ENCODE measurements at regions not wholly inside any gene's neighbourhood (a gene's known extent, or its start where the extent isn't known, plus 50 kb on each side); places are given as distances from the start of the nearest gene placed in this dataset.

DNA sequence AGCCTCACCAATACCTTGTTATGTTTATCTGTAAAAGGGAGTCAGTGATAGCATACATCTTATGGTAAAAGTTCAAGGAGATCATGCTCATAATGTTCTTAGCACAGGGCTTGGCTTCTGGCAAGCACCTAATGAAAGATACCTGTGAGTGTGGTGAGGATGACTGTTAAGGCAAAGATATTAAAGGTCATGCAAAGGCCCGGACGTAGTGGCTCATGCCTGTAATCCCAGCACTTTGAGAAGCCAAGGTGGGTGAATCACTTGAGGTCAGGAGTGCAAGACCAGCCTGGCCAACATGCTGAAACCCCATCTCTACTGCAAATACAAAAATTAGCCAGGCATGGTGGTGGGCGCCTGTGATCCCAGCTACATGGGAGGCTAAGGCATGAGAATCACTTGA lies 425.9 kb upstream of the TBX3 start:
- TF ChIP-seq EZH2 (IDR thresholded peaks at IDR 0.05; ENCODE audit: borderline replicate concordance) (no peak), EZH2phosphoT487 (IDR thresholded peaks at IDR 0.05; ENCODE audit: low read depth, severe bottlenecking, unreplicated experiment) (no peak)
- TF ChIP-seq, protein P1, sequence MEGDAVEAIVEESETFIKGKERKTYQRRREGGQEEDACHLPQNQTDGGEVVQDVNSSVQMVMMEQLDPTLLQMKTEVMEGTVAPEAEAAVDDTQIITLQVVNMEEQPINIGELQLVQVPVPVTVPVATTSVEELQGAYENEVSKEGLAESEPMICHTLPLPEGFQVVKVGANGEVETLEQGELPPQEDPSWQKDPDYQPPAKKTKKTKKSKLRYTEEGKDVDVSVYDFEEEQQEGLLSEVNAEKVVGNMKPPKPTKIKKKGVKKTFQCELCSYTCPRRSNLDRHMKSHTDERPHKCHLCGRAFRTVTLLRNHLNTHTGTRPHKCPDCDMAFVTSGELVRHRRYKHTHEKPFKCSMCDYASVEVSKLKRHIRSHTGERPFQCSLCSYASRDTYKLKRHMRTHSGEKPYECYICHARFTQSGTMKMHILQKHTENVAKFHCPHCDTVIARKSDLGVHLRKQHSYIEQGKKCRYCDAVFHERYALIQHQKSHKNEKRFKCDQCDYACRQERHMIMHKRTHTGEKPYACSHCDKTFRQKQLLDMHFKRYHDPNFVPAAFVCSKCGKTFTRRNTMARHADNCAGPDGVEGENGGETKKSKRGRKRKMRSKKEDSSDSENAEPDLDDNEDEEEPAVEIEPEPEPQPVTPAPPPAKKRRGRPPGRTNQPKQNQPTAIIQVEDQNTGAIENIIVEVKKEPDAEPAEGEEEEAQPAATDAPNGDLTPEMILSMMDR (IDR thresholded peaks at IDR 0.05; ENCODE audit: poor library complexity) = no peak

Measured in hepatocyte (in vitro differentiated cells).